Endothelial cell of umbilical vein (primary cell): ENCODE measurements at regions not wholly inside any gene's neighbourhood (a gene's known extent, or its start where the extent isn't known, plus 50 kb on each side); places are given as distances from the start of the nearest gene placed in this dataset.

Experiments used
- BruUV-seq: library from RNA; stranded (reverse); fragments of 400-500 nt; replicated peaks from 2 replicates; lab custom pipeline; 2021; lab: Mats Ljungman, UMichigan
- CTCF ChIA-PET: fragments of 300-600, 350-600 bp; sonication (Branson Sonifier 250); formaldehyde crosslinking; loops from one replicate; lab custom pipeline; 2021; ENCODE audit warnings: antibody characterized with exemption, inconsistent platforms; lab: Charles Lee
- POLR2A ChIA-PET: fragments of 300-600, 350-600 bp; sonication (Branson Sonifier 250); formaldehyde crosslinking; loops from one replicate; lab custom pipeline; 2021; ENCODE audit warnings: antibody characterized with exemption, inconsistent platforms; lab: Charles Lee
- DNase-seq: peaks from one replicate; pipeline ENCODE4 v3.0.0-alpha.2; 2011; ENCODE audit warnings: low read depth, low spot score
- FAIRE-seq: peaks from 2 replicates; lab custom pipeline; 2011; peaks lifted over from hg19 to GRCh38; lab: Jason Lieb, UNC
- H2AFZ ChIP-seq: 2 replicates; pipeline ENCODE4 v1.6.0; 2012; ENCODE audit warnings: low read depth, low read length, control low read depth, inconsistent platforms
- H3K27ac ChIP-seq: 2 replicates; pipeline ENCODE4 v1.5.1; 2011; ENCODE audit warnings: low read depth, mild to moderate bottlenecking, control low read depth, low read length, moderate library complexity; ENCODE audit not compliant: insufficient read depth
- H3K27me3 ChIP-seq, 2 experiments: 2 replicates each; pipeline versions ENCODE4 v1.6.0 to v1.6.1; 2011; ENCODE audit warnings: low read length in 2 of 2, mixed read lengths in 1 of 2; ENCODE audit not compliant: control insufficient read depth in 2 of 2, insufficient read depth in 2 of 2
- H3K36me3 ChIP-seq, 2 experiments: 2 replicates in 1 of 2; 3 replicates in 1 of 2; pipeline ENCODE4 v1.5.1; 2011; ENCODE audit warnings: low read length in 2 of 2, mild to moderate bottlenecking in 1 of 2, moderate library complexity in 1 of 2; ENCODE audit not compliant: control insufficient read depth in 2 of 2, insufficient read depth in 2 of 2; ENCODE audit errors: extremely low read depth in 1 of 2
- H3K4me1 ChIP-seq: 3 replicates; pipeline ENCODE4 v1.5.1; 2011; ENCODE audit warnings: mild to moderate bottlenecking, low read length; ENCODE audit not compliant: control insufficient read depth, insufficient read depth; ENCODE audit errors: extremely low read depth
- H3K4me2 ChIP-seq: 2 replicates; pipeline ENCODE4 v1.6.1; 2011; ENCODE audit warnings: low read length, control low read depth, mixed read lengths; ENCODE audit not compliant: insufficient read depth
- H3K4me3 ChIP-seq, 3 experiments: fragments of 200-600 bp in 1 of 3; sonication (generic), shearing (Covaris generic) in 1 of 3; replicated peaks in 1 of 3; 2 replicates each; pipeline ENCODE4 v1.5.1; 2011 to 2016; ENCODE audit warnings: control low read depth in 3 of 3, low read length in 3 of 3, mild to moderate bottlenecking in 2 of 3, inconsistent platforms in 1 of 3, low read depth in 1 of 3, moderate library complexity in 1 of 3; ENCODE audit not compliant: insufficient read depth in 1 of 3
- H3K79me2 ChIP-seq: 2 replicates; pipeline ENCODE4 v1.6.0; 2012; ENCODE audit warnings: low read length, inconsistent platforms; ENCODE audit not compliant: control insufficient read depth, insufficient read depth
- H3K9ac ChIP-seq: replicated peaks from 2 replicates; pipeline ENCODE3; 2011; ENCODE audit warnings: low read length, control low read depth; ENCODE audit not compliant: insufficient read depth; ENCODE audit errors: extremely low read depth
- H3K9me1 ChIP-seq: replicated peaks from 3 replicates; pipeline ENCODE4 v1.6.0; 2011; ENCODE audit warnings: mild to moderate bottlenecking, low read length; ENCODE audit not compliant: control insufficient read depth, insufficient read depth; ENCODE audit errors: extremely low read depth
- H3K9me3 ChIP-seq: replicated peaks from 2 replicates; pipeline ENCODE4 v1.5.1; 2012; ENCODE audit warnings: low read length, inconsistent platforms; ENCODE audit not compliant: control insufficient read depth, insufficient read depth
- H4K20me1 ChIP-seq: replicated peaks from 2 replicates; pipeline ENCODE3; 2011; ENCODE audit warnings: mild to moderate bottlenecking, low read length; ENCODE audit not compliant: control insufficient read depth, insufficient read depth; ENCODE audit errors: extremely low read depth
- EZH2 ChIP-seq: IDR thresholded peaks from 2 replicates; pipeline ENCODE4 v1.6.1; 2012; ENCODE audit warnings: borderline replicate concordance, low read depth, mild to moderate bottlenecking, moderate library complexity, low read length, inconsistent platforms; ENCODE audit not compliant: severe bottlenecking
- FOS ChIP-seq: IDR thresholded peaks from 2 replicates; pipeline ENCODE4 v1.6.1; 2011; ENCODE audit warnings: mild to moderate bottlenecking, low read length, moderate library complexity, borderline replicate concordance; ENCODE audit not compliant: insufficient read depth
- GATA2 ChIP-seq: IDR thresholded peaks from 2 replicates; pipeline ENCODE4 v1.7.0; 2011; ENCODE audit warnings: low read depth, mild to moderate bottlenecking, moderate library complexity, mixed read lengths, low read length; ENCODE audit not compliant: insufficient read length, insufficient read depth
- JUN ChIP-seq: IDR thresholded peaks from 2 replicates; pipeline ENCODE4 v1.6.1; 2011; ENCODE audit warnings: borderline replicate concordance, low read depth; ENCODE audit not compliant: insufficient read length, insufficient read depth
- MYC ChIP-seq: IDR thresholded peaks from one replicate; pipeline ENCODE4 v1.6.1; 2011; ENCODE audit warnings: mild to moderate bottlenecking, low read depth, low read length
- POLR2A ChIP-seq: IDR thresholded peaks from 2 replicates; pipeline ENCODE4 v1.6.1; 2012; ENCODE audit warnings: low read depth, mild to moderate bottlenecking, control low read depth, low read length
- POLR2AphosphoS5 ChIP-seq: IDR thresholded peaks from 2 replicates; pipeline ENCODE4 v1.6.1; 2012; ENCODE audit warnings: low read depth, mild to moderate bottlenecking, control low read depth, low read length, moderate library complexity; ENCODE audit not compliant: insufficient read depth
- dilution Hi-C: fragments of 300-500 bp; cut with MboI; formaldehyde crosslinking; loops from one replicate; pipeline ENCODE4 v1.15.0; 2019; ENCODE audit warnings: low sequenced_read_pairs; ENCODE audit not compliant: extremely low pct_ligation_motif_present
- intact Hi-C: fragments of 100-400 bp; cut with micrococcal nuclease; formaldehyde crosslinking; loops from one replicate; pipeline ENCODE4 v1.10.0; 2022
- TF ChIP-seq, protein P1 (sequence below), 2 donors: IDR thresholded peaks; 1 replicate in 1 of 2; 2 replicates in 1 of 2; pipeline ENCODE4 v1.5.1; 2011; ENCODE audit warnings: low read length in 2 of 2, mild to moderate bottlenecking in 2 of 2, moderate library complexity in 2 of 2, control low read depth in 1 of 2, inconsistent platforms in 1 of 2, low read depth in 1 of 2; ENCODE audit not compliant: insufficient read depth in 1 of 2; ENCODE audit errors: extremely low read depth in 1 of 2
- TF ChIP-seq, protein P2 (sequence below): IDR thresholded peaks from 2 replicates; pipeline ENCODE4 v1.6.1; 2011; ENCODE audit not compliant: insufficient read depth, insufficient read length

GRCh38 chr6:93081901-93082300, 337.5 kb downstream of the EPHA7 start:
- Histone ChIP-seq H2AFZ (no peak overlapping the region), H3K36me3 (no peaks in the 10 kb centered on the region), H3K79me2 (no peaks in the 10 kb centered on the region), H3K27ac (no peak overlapping the region), H3K9me1 (no peaks in the 10 kb centered on the region), H3K27me3 (no peaks in the 10 kb centered on the region), H3K4me1 (no peaks in the 10 kb centered on the region), H3K9ac (no peak overlapping the region), H3K4me2 (no peak overlapping the region), H3K9me3 (no peaks in the 10 kb centered on the region), H4K20me1 (no peaks in the 10 kb centered on the region), H3K4me3 (no peak overlapping the region)
- ChIA-PET CTCF (no interaction called here), POLR2A (no interaction called here)
- dilution Hi-C loops (no loop called here), intact Hi-C loops (no loop called here)
- TF ChIP-seq EZH2 (no peak), GATA2 (no peak)
- TF ChIP-seq, protein P1, sequence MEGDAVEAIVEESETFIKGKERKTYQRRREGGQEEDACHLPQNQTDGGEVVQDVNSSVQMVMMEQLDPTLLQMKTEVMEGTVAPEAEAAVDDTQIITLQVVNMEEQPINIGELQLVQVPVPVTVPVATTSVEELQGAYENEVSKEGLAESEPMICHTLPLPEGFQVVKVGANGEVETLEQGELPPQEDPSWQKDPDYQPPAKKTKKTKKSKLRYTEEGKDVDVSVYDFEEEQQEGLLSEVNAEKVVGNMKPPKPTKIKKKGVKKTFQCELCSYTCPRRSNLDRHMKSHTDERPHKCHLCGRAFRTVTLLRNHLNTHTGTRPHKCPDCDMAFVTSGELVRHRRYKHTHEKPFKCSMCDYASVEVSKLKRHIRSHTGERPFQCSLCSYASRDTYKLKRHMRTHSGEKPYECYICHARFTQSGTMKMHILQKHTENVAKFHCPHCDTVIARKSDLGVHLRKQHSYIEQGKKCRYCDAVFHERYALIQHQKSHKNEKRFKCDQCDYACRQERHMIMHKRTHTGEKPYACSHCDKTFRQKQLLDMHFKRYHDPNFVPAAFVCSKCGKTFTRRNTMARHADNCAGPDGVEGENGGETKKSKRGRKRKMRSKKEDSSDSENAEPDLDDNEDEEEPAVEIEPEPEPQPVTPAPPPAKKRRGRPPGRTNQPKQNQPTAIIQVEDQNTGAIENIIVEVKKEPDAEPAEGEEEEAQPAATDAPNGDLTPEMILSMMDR (IDR thresholded peaks at IDR 0.05; ENCODE audit: extremely low read depth in 1 of 2, insufficient read depth in 1 of 2, low read depth in 1 of 2, low read length in 2 of 2): no peak
- DNase-seq (no peak), FAIRE-seq (no peak)
- no TSS peak for BruUV-seq

- no peak overlapping the region for H3K4me2 ChIP-seq
- POLR2A ChIA-PET: no interaction called here
- intact Hi-C loops: no loop called here
These were observed 340.3 kb downstream of the EPHA7 start for GRCh38 chr6:93079061-93079460.

More at GRCh38 chr6:93079061-93079460, 340.3 kb downstream of the EPHA7 start:
- Histone ChIP-seq H3K27ac (no peak overlapping the region), H3K4me1 (no peaks in the 10 kb centered on the region), H3K27me3 (no peaks in the 10 kb centered on the region), H2AFZ (no peak overlapping the region), H3K9me3 (no peaks in the 10 kb centered on the region), H3K9me1 (no peaks in the 10 kb centered on the region), H3K9ac (no peak overlapping the region), H3K36me3 (no peaks in the 10 kb centered on the region), H3K4me3 (no peak overlapping the region), H4K20me1 (no peaks in the 10 kb centered on the region), H3K79me2 (no peaks in the 10 kb centered on the region)
- CTCF ChIA-PET: no interaction called here
- no TSS peak for BruUV-seq
- DNase-seq (no peak), FAIRE-seq (no peak)
- TF ChIP-seq JUN: no peak
- no peak for TF ChIP-seq POLR2AphosphoS5
- TF ChIP-seq GATA2: no peak
- TF ChIP-seq FOS: no peak
- TF ChIP-seq MYC: no peak
- TF ChIP-seq, protein P2, sequence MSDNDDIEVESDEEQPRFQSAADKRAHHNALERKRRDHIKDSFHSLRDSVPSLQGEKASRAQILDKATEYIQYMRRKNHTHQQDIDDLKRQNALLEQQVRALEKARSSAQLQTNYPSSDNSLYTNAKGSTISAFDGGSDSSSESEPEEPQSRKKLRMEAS: no peak
- TF ChIP-seq, protein P1 (IDR thresholded peaks at IDR 0.05; ENCODE audit: extremely low read depth in 1 of 2, insufficient read depth in 1 of 2, low read depth in 1 of 2, low read length in 2 of 2): no peak
- TF ChIP-seq POLR2A: no peak
- no peak for TF ChIP-seq EZH2
- dilution Hi-C loops: no loop called here
